ENCODE measurements at regions not wholly inside any gene's neighbourhood (a gene's known extent, or its start where the extent isn't known, plus 50 kb on each side); places are given as distances from the start of the nearest gene placed in this dataset.

DNA sequence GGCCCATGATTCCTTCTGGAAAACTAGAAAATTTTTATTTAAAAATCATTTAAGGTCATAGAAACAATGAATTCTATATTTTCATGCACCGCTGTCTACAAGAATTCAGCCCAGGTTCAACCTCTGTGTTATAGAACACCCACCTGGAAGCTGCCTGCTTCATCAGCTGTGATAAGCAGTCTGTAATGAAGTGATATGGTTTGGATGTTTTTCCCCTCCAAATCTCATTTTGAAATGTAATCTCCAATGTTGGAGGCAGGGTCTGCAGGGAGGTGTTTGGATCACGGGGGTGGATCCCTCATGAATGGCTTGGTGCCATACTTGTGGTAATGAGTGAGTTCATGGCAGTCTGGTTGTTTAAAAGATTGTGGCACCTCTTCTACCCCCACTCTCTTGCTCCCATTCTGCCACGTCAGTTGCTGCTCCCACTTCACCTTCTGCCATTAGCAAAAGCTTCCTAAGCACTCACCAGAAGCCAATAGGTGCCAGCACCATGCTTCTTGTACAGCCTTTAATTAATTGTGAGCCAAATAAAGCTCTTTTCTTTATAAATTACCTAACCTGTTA lies 55.6 kb downstream of the MRPL32 start:
- Mint-ChIP-seq H3K4me1 (peaks cover 16% of the 10 kb centered on the region), H3K4me3 (no peak overlapping the region), H3K27ac (no peak overlapping the region), H3K9me3 (peaks cover 17% of the 10 kb centered on the region), H3K27me3 (ENCODE audit: insufficient read depth) (no peaks in the 10 kb centered on the region), H3K36me3 (ENCODE audit: low read depth) (peaks cover 1% of the 10 kb centered on the region)
- no peaks in the 10 kb centered on the region for H3K27me3 ChIP-seq (ENCODE audit: control insufficient read depth, insufficient read depth, low read length, poor library complexity, severe bottlenecking)
- no peak overlapping the region for H3K4me3 ChIP-seq (ENCODE audit: low read length)
- H3K36me3 ChIP-seq (ENCODE audit: control insufficient read depth, insufficient read depth, low read length): no peaks in the 10 kb centered on the region
- 91 to 100% methylated on average over 2 to 3 of the region's 3 CpGs for WGBS, 2 experiments (ENCODE audit: insufficient coverage in 1 of 2, insufficient read length in 1 of 2)
- no peak for TF ChIP-seq CTCF (conservative IDR thresholded peaks at IDR 0.05)
- peaks cover 37% of the 10 kb centered on the region for H3K9me3 ChIP-seq (ENCODE audit: control insufficient read depth, low read length)
- DNase-seq: no peak
- no peak overlapping the region for H3K9ac ChIP-seq (ENCODE audit: extremely low read depth, low read length, poor library complexity, severe bottlenecking)
- peaks cover 4% of the 10 kb centered on the region for H3K4me1 ChIP-seq (ENCODE audit: control insufficient read depth, insufficient read depth, low read length)
- H3K27ac ChIP-seq (ENCODE audit: low read depth, low read length): no peak overlapping the region

DNA sequence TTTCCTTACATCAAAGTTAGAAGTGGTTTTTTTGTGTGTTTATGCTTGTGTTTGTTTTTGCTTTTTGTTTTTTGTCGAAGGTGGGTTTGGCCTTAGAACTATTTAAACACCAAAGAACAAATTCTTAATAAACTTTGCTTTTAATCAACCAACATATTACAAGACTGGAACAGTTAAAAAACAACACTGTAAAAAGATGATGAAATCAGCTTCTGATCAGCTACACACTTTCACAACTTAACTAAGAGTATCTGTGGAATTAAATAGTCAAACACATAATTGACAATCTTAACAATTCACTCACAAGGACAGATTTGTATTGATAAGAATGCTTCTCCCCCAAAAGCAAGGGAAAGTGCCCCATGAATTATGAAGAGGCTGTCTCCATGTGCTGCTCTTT lies 58.8 kb downstream of the MRPL32 start:
- H3K27me3 Mint-ChIP-seq (ENCODE audit: insufficient read depth): no peaks in the 10 kb centered on the region

DNA sequence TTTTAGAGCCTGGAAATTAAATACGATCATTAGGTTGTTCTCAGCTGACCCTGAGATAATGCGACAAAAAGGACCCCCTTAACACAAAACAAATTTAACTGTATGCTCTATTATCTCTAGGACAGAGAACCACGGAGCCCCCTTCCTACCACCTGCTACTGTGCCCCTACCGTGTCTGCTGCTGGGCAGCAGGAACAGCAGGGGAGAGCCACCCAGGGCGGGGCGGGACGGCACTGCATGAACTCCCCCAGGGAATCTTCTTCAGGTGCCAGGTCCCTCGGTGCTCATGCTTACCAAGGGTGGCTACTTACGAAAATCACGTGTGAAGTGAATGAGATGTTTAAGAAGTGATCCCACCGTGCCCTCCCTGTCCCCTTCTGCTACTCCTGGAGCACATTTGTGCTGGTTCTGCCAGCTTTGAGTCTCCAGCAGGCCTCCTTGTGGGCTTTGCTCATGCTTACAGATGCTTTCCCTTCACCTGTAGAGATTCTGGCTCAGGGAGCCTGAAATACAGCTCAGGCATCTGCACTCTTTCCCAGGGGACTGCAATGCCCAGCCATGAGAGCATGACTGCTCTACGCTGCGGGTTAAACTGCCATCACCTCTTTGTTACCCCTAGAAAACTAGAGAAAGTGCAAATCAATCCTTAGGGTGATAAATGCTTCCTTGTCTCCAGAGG lies 59.9 kb downstream of the MRPL32 start:
- TF ChIP-seq CTCF (conservative IDR thresholded peaks at IDR 0.05): peak; percentile 56
- H3K27ac ChIP-seq (ENCODE audit: low read depth, low read length): no peak overlapping the region
- H3K9me3 ChIP-seq (ENCODE audit: control insufficient read depth, low read length): no peaks in the 10 kb centered on the region
- H3K4me3 ChIP-seq (ENCODE audit: low read length): no peak overlapping the region
- DNase-seq: peak; percentile 68
- no peaks in the 10 kb centered on the region for H3K36me3 Mint-ChIP-seq (ENCODE audit: low read depth)
- no peaks in the 10 kb centered on the region for H3K27me3 ChIP-seq (ENCODE audit: control insufficient read depth, insufficient read depth, low read length, poor library complexity, severe bottlenecking)
- no peak overlapping the region for H3K4me3 Mint-ChIP-seq
- peaks cover 20% of the 10 kb centered on the region for H3K4me1 Mint-ChIP-seq
- no peaks in the 10 kb centered on the region for H3K36me3 ChIP-seq (ENCODE audit: control insufficient read depth, insufficient read depth, low read length)
- WGBS, 2 experiments (ENCODE audit: insufficient coverage in 1 of 2, insufficient read length in 1 of 2): 88 to 93% methylated on average over 2 to 13 of the region's 13 CpGs
- no peaks in the 10 kb centered on the region for H3K27me3 Mint-ChIP-seq (ENCODE audit: insufficient read depth)
- peaks cover 4% of the 10 kb centered on the region for H3K4me1 ChIP-seq (ENCODE audit: control insufficient read depth, insufficient read depth, low read length)
- no peak overlapping the region for H3K9ac ChIP-seq (ENCODE audit: extremely low read depth, low read length, poor library complexity, severe bottlenecking)
- no peaks in the 10 kb centered on the region for H3K9me3 Mint-ChIP-seq
- H3K27ac Mint-ChIP-seq: no peak overlapping the region

More for the DNA sequence above, 58.8 kb downstream of the MRPL32 start:
- no peak overlapping the region for H3K27ac Mint-ChIP-seq
- DNase-seq: no peak
- Histone ChIP-seq H3K9ac (ENCODE audit: extremely low read depth, low read length, poor library complexity, severe bottlenecking) (no peak overlapping the region), H3K4me1 (ENCODE audit: control insufficient read depth, insufficient read depth, low read length) (peaks cover 4% of the 10 kb centered on the region), H3K9me3 (ENCODE audit: control insufficient read depth, low read length) (peaks cover 9% of the 10 kb centered on the region), H3K27me3 (ENCODE audit: control insufficient read depth, insufficient read depth, low read length, poor library complexity, severe bottlenecking) (no peaks in the 10 kb centered on the region), H3K36me3 (ENCODE audit: control insufficient read depth, insufficient read depth, low read length) (no peaks in the 10 kb centered on the region), H3K4me3 (ENCODE audit: low read length) (no peak overlapping the region), H3K27ac (ENCODE audit: low read depth, low read length) (no peak overlapping the region)
- no peak overlapping the region for H3K4me3 Mint-ChIP-seq
- H3K9me3 Mint-ChIP-seq: peaks cover under 1% of the 10 kb centered on the region
- peaks cover 1% of the 10 kb centered on the region for H3K36me3 Mint-ChIP-seq (ENCODE audit: low read depth)
- no peak for TF ChIP-seq CTCF (conservative IDR thresholded peaks at IDR 0.05)
- WGBS, 2 experiments (ENCODE audit: insufficient coverage in 1 of 2, insufficient read length in 1 of 2): 100% methylated on average over 1 of the region's 1 CpG; no CpG with 5 or more reads in 1 of the 2 experiments
- peaks cover 20% of the 10 kb centered on the region for H3K4me1 Mint-ChIP-seq

All from endodermal cell (in vitro differentiated cells).